GM18505 (cell line): ENCODE measurements at regions not wholly inside any gene's neighbourhood (a gene's known extent, or its start where the extent isn't known, plus 50 kb on each side); places are given as distances from the start of the nearest gene placed in this dataset.
"Not testable (repeated sequence)": the region's sequence is repeated elsewhere in the genome, so short reads cannot be mapped to it uniquely, and the experiment has no call there.

Experiments used
- ATAC-seq: cut with Tn5 transposase; IDR thresholded peaks from one replicate; pipeline ENCODE4 v1.9.1; 2021; ENCODE audit not compliant: unreplicated experiment
- POLR2A ChIP-seq: IDR thresholded peaks from 4 replicates; pipeline ENCODE4 v1.6.1; 2011; ENCODE audit warnings: borderline replicate concordance; ENCODE audit not compliant: insufficient read depth, insufficient read length; ENCODE audit errors: extremely low read depth

GRCh38 chr19:28297586-28298157 lies 915.3 kb downstream of the UQCRFS1 start:
- no peak for TF ChIP-seq POLR2A
- no peak for ATAC-seq

- TF ChIP-seq POLR2A = no peak
- no peak for ATAC-seq
These were observed 915.9 kb downstream of the UQCRFS1 start for GRCh38 chr19:28297036-28297435.

GRCh38 chr19:28296506-28296905 lies 916.4 kb downstream of the UQCRFS1 start:
- no peak for TF ChIP-seq POLR2A
- ATAC-seq = no peak

GRCh38 chr19:28294975-28295374 lies 918.0 kb downstream of the UQCRFS1 start:
- ATAC-seq = not testable (repeated sequence)

- ATAC-seq = no peak
- TF ChIP-seq POLR2A = no peak
These were observed 918.6 kb downstream of the UQCRFS1 start for GRCh38 chr19:28294395-28294794.

- no peak for ATAC-seq
- no peak for TF ChIP-seq POLR2A
These were observed 919.3 kb downstream of the UQCRFS1 start for GRCh38 chr19:28293685-28294084.

GRCh38 chr19:28292822-28293500 lies 920.0 kb downstream of the UQCRFS1 start:
- no peak for ATAC-seq
- no peak for TF ChIP-seq POLR2A

GRCh38 chr19:28291874-28292273 lies 921.1 kb downstream of the UQCRFS1 start:
- TF ChIP-seq POLR2A = no peak
- no peak for ATAC-seq

GRCh38 chr19:28290963-28291657 lies 921.8 kb downstream of the UQCRFS1 start:
- no peak for TF ChIP-seq POLR2A
- no peak for ATAC-seq

GRCh38 chr19:28289295-28290063 lies 923.5 kb downstream of the UQCRFS1 start:
- TF ChIP-seq POLR2A = no peak
- ATAC-seq = no peak

- ATAC-seq = no peak
- TF ChIP-seq POLR2A = no peak
These were observed 924.2 kb downstream of the UQCRFS1 start for GRCh38 chr19:28288572-28289264.

- no peak for ATAC-seq
- no peak for TF ChIP-seq POLR2A
These were observed 927.0 kb downstream of the UQCRFS1 start for GRCh38 chr19:28285917-28286316.

- ATAC-seq = no peak
- TF ChIP-seq POLR2A = no peak
These were observed 927.9 kb downstream of the UQCRFS1 start for GRCh38 chr19:28285078-28285477.

GRCh38 chr19:28284389-28284788 lies 928.6 kb downstream of the UQCRFS1 start:
- TF ChIP-seq POLR2A = no peak
- ATAC-seq = no peak

- no peak for TF ChIP-seq POLR2A
- ATAC-seq = no peak
These were observed 929.4 kb downstream of the UQCRFS1 start for GRCh38 chr19:28283592-28283991.
